ENCODE measurements at regions not wholly inside any gene's neighbourhood (a gene's known extent, or its start where the extent isn't known, plus 50 kb on each side); places are given as distances from the start of the nearest gene placed in this dataset.

GRCh38 chr20:23237201-23237600 lies 113.4 kb upstream of the NXT1 start:
- H4K20me1 ChIP-seq (replicated peaks; ENCODE audit: control insufficient read depth, extremely low read depth, insufficient read depth, low read length) = no peaks in the 10 kb centered on the region
- no peak overlapping the region for H3K9ac ChIP-seq (replicated peaks; ENCODE audit: extremely low read depth, insufficient read depth, low read length)
- H3K4me2 ChIP-seq (ENCODE audit: insufficient read depth, low read length) = no peak overlapping the region
- CTCF ChIA-PET = interaction anchor here (0.8 to 4.2 kb wide), 5 partner anchors 11 to 187 kb away, joined by 3 to 96 read pairs (median 4); partner anchors contain the start of gene THBD
- H3K4me3 ChIP-seq (replicated peaks in 1 of 3; ENCODE audit: insufficient read depth in 1 of 3, low read depth in 1 of 3, low read length in 3 of 3) = no peak overlapping the region
- no TSS peak for BruUV-seq (replicated peaks)
- DNase-seq (ENCODE audit: low read depth, low spot score) (no peak), FAIRE-seq (no peak)
- no peaks in the 10 kb centered on the region for H3K36me3 ChIP-seq (ENCODE audit: control insufficient read depth in 2 of 2, extremely low read depth in 1 of 2, insufficient read depth in 2 of 2, low read length in 2 of 2)
- H2AFZ ChIP-seq (ENCODE audit: low read depth, low read length) = no peak overlapping the region
- dilution Hi-C loops (cut with MboI; ENCODE audit: extremely low pct_ligation_motif_present, low sequenced_read_pairs) = no loop called here
- H3K27me3 ChIP-seq (ENCODE audit: control insufficient read depth in 2 of 2, insufficient read depth in 2 of 2, low read length in 2 of 2) = peaks cover 2 to 4% of the 10 kb centered on the region in 2 experiments
- H3K79me2 ChIP-seq (ENCODE audit: control insufficient read depth, insufficient read depth, low read length) = no peaks in the 10 kb centered on the region
- no peak overlapping the region for H3K27ac ChIP-seq (ENCODE audit: insufficient read depth, low read depth, low read length)
- H3K4me1 ChIP-seq (ENCODE audit: control insufficient read depth, extremely low read depth, insufficient read depth, low read length) = no peaks in the 10 kb centered on the region
- H3K9me3 ChIP-seq (replicated peaks; ENCODE audit: control insufficient read depth, insufficient read depth, low read length) = no peaks in the 10 kb centered on the region
- intact Hi-C loops (cut with micrococcal nuclease) = loop anchor here (5.0 kb wide), 2 partner anchors 60 to 385 kb away; no protein-coding TSS in a partner anchor
- no peak for TF ChIP-seq MAX (IDR thresholded peaks at IDR 0.05; ENCODE audit: insufficient read depth, insufficient read length)
- no peak for TF ChIP-seq GATA2 (IDR thresholded peaks at IDR 0.05; ENCODE audit: insufficient read depth, insufficient read length, low read depth, low read length)
- TF ChIP-seq POLR2A (IDR thresholded peaks at IDR 0.05; ENCODE audit: low read depth, low read length) = no peak
- no peak for TF ChIP-seq POLR2AphosphoS5 (IDR thresholded peaks at IDR 0.05; ENCODE audit: insufficient read depth, low read depth, low read length)
- TF ChIP-seq MYC (IDR thresholded peaks at IDR 0.05; ENCODE audit: low read depth, low read length) = no peak
- TF ChIP-seq FOS (IDR thresholded peaks at IDR 0.05; ENCODE audit: borderline replicate concordance, insufficient read depth, low read length) = no peak
- no peak for TF ChIP-seq CTCF (IDR thresholded peaks at IDR 0.05; ENCODE audit: extremely low read depth in 1 of 2, insufficient read depth in 1 of 2, low read depth in 1 of 2, low read length in 2 of 2)
- no peak for TF ChIP-seq JUN (IDR thresholded peaks at IDR 0.05; ENCODE audit: borderline replicate concordance, insufficient read depth, insufficient read length, low read depth)
- no peak for TF ChIP-seq EZH2 (IDR thresholded peaks at IDR 0.05; ENCODE audit: borderline replicate concordance, low read depth, low read length, severe bottlenecking)
- POLR2A ChIA-PET = no interaction called here
- H3K9me1 ChIP-seq (replicated peaks; ENCODE audit: control insufficient read depth, extremely low read depth, insufficient read depth, low read length) = no peaks in the 10 kb centered on the region

All from endothelial cell of umbilical vein (primary cell).